SK-MEL-5 (cell line): ENCODE measurements at regions not wholly inside any gene's neighbourhood (a gene's known extent, or its start where the extent isn't known, plus 50 kb on each side); places are given as distances from the start of the nearest gene placed in this dataset.
"Not testable (repeated sequence)": the region's sequence is repeated elsewhere in the genome, so short reads cannot be mapped to it uniquely, and the experiment has no call there.

Source experiments
- DNase-seq: peaks from one replicate; pipeline ENCODE4 v3.0.0-alpha.2; 2016; ENCODE audit warnings: low read depth, low spot score
- in situ Hi-C: cut with HindIII; loops from 2 replicates; pipeline ENCODE4 v1.10.0; 2016; ENCODE audit warnings: low sequenced_read_pairs, high pct_unique_total_duplicates, low pct_unique_long_range_greater_than_20kb

DNA sequence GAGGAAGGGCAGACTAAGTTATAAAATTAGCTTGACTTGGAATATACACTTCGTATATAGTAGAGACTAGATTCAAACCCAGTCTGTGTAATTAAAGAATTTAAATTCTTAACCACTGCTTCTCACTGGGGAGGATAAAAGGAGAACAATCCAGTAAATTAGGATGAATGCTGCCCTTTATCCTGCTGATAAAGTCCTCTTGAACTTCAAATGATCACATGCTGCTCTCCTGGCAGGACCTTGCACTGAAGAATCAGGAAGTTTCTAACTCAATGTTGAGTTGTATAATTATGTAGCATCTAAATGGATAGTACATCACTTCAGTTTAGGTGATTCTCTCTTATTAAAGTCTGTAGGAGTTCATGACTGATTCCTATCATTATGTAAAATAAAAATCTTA lies 1179.7 kb downstream of the DSC3 start:
- in situ Hi-C loops: no loop called here

DNA sequence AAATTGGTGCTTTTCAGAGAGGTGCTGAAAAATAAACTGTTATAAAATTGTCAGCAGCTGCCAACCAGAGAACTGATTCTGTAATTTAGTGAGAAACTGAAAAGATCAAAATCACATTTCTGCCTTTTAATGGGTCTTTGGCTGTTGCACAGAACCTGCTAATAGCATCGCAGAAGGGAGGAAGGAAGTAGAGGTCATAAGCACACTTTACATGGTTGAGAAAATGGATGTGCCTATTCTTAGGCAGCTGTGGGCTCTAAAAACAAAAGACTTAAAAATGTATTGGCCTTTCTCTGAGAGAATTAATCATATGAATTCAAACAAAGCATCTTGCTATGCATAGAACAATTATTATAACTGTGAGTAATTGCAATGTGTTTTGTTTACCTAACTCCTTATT lies 1186.9 kb downstream of the DSC3 start:
- in situ Hi-C loops: no loop called here
- no peak for DNase-seq

More for the DNA sequence above, 1179.7 kb downstream of the DSC3 start:
- DNase-seq: peak; percentile 32

DNA sequence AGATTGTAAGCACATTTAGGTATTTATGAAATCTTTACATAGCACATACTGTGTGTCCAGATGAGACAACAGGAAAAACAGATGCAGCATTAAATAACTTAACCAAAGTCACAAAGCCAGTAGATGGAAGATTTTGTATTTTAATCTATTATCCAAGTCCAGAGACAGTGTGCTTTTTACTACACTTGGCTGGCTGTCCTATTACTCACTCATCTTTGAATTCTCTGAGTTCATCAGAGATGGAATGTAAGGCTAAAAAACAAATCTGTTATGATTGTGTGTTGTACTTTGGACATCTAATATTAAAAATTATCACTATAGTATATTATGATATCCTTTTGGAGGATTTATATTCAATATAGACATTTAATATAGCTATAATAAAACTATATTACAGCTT lies 1189.4 kb downstream of the DSC3 start:
- DNase-seq: no peak
- in situ Hi-C loops: no loop called here

DNA sequence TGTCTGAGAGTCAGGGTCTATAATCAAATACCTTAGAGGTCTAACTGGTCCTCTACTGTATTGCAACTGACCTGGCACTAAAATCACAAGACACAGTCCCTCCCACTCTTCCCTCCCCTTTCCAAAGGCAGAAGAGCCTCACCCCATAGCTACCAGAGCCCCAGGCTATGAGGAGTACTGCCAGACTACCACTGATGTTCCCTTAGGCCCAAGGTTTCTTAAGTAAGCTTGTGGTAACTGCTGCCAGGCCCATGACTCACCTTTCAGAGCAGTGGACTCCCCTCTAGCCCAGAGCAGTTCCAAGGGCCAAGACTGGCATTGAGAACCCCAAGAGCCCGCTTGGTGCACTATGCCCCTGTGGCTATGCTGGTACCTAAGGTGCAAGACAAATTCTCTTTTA lies 1193.4 kb downstream of the DSC3 start:
- DNase-seq: no peak
- in situ Hi-C loops: no loop called here

DNA sequence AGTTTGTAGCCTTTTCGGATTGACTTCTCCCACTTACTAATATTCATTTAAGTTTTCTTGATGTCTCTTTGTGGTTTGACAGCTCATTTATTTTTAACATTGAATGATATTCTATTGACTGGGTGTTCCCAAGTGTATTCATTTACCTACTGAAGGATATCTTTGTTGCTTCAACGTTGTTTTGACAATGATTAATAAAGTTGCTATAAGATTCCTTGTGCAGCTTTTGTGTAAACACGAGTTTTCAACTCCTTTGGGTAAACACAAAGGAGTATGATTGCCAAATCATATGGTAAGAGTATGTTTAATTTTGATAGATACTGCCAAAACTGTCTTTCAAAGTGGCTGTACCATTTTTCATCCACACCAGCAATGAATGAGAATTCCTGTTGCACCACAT lies 1200.9 kb downstream of the DSC3 start:
- no peak for DNase-seq
- in situ Hi-C loops: no loop called here

DNA sequence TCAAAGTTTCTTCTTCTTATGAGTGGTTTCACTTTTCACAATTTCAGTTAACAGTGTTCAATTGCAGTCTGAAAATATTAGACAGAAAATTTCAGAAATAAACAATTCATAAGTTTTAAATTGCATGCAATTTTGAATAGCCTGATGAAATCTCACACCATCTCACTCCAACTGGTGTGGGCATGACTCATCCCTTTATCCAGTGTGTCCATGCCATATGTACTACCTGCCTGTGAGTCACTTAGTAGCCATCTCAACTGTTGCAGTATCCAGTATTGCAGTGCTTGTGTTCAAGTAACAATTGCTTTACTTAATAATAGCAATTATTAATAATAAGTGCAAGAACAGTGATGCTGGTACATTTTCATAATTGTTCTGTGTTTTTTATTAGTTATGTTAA lies 1202.5 kb downstream of the DSC3 start:
- in situ Hi-C loops: no loop called here
- no peak for DNase-seq

DNA sequence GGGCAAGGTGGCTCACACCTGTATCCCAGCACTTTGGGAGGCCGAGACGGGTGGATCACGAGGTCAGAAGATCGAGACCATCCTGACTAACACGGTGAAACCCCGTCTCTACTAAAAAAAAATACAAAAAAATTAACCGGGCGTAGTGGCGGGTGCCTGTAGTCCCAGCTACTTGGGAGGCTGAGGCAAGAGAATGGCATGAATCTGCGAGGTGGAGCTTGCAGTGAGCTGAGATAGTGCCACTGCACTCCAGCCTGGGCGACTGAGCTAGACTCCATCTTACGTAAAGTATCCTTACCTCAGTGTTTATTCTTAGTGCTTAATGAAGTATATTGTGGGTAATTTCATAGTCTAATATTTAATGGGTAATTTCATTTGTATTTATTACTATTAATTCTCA lies 1203.6 kb downstream of the DSC3 start:
- in situ Hi-C loops, DNase-seq: not testable (repeated sequence)

DNA sequence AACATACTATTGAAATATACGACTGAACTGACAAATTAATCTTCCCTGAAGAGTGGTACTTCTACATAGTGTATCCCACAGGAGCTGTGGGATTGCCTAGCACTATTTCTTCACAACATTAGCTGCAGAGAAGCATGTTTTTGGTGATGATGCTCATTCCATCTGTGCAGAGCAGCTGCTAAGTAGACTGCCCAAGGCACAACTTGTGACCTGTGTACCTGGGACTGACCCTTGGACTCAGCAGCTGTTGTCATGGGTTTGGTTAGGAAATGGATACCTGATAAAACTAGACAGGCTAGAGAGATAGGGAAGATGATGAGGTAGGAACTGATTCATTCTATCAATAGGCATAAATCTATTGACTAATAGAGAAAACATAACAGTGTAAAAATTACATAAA lies 1204.0 kb downstream of the DSC3 start:
- no peak for DNase-seq
- in situ Hi-C loops: no loop called here

DNA sequence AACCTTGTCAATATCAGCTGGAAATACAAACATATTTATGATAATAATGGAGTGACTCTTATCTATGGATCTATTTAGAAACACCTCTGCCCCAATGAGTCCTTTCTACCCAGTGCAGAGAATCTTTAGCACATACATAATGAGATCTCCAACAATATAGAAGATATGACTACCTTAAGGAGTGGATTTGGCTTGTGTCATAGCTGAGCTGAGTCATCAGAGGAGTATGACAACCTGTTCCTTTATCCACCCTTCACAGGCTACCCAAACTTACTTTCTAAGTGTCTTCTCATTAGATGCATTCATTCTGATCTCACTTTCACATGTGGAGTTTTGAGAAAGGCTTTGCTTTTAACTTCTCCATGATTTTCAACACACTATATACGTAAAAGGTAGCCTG lies 1218.9 kb downstream of the DSC3 start:
- DNase-seq: no peak
- in situ Hi-C loops: no loop called here

DNA sequence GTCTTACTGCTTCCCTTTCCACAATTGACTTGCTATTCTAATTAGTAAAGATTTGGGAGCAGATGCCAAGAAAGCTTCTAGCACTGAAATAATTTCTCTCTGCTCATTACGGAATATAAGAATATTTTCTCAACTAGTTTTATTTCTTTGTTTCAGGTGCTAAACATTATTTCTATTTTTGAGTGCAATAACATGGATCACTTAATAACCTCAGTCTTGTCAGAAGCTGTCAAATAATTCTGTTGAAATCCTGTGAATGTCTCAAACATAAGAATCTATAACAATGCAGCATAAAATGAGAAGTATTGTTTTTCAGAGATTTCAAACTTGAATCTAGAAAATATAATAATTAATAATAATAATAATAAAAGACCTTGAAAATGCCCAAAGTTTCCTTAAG lies 1221.0 kb downstream of the DSC3 start:
- no peak for DNase-seq
- in situ Hi-C loops: no loop called here

DNA sequence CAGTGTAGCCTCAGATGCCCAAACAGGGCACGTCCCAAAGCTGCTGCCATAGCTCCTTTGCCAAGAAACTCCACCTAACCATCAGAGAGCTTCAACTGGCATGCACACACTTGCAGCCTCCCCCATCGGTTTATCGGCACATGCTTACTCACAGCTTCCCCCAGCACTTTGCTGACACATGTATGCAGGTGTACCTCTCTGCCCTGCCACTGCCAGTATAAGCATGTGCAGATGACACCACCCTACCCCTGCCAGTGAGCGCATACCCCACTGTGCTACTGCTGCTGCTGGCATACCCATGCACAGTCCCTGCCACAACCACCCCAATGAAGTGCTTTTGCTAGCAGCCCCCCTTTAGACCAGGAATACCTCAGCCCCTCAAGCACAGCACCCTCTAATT lies 1231.0 kb downstream of the DSC3 start:
- no peak for DNase-seq
- in situ Hi-C loops: no loop called here

DNA sequence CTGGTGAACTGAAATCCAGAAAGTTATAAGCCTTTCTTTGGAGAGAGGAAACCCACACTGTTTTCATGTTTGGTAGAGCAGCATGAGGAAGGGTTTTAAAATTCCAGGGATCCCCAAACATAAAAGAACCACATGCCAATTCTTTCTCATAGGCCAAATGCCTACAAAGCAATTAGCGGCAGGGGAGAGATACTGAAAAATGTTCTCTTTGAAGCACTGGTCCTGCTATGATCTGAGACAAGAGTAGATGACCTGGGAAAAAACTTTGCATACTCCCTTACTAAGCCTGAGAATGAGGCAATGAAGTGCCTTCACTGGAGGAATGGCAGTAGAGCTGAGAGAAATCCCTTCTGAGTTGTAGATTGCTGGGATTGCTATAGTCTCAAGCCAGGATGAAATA lies 1261.7 kb downstream of the DSC3 start:
- in situ Hi-C loops: no loop called here
- no peak for DNase-seq

DNA sequence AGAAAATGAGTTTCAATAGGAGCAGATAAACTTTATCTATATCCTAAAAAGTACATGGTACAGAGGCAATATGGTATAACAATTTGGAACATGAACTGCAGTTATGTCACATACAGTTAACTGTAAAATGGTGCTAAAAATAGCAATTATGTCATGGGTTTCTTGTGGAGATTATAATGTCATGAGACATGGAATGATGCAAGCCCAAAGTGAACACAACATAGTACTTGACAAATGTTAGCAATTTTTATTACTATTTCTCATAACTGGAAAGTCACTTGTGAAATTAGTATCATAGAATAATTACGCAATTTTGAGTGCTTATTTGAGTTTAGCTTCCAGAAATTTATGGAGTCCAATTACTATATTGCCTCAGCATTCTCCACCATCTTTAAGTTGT lies 1263.4 kb downstream of the DSC3 start:
- DNase-seq: no peak
- in situ Hi-C loops: no loop called here

DNA sequence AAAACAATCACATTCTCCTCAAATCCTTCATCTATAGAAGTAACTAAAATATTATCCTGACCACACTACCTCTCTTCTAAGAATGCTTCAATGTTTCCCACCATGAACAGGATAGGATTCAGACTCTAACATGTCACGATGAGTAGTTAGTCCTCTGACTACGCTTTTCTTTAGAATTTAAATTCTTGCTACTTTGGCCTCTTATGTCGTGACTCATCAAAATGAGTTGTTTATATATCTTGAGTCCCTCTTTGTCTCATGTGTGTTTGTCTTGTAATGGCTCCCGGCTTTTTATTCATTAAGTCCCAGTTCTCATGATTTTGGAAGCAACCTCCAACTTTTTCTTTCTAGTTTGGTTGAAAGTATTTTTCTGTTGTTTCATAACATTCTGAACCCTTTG lies 1289.2 kb downstream of the DSC3 start:
- DNase-seq: no peak
- in situ Hi-C loops: no loop called here

DNA sequence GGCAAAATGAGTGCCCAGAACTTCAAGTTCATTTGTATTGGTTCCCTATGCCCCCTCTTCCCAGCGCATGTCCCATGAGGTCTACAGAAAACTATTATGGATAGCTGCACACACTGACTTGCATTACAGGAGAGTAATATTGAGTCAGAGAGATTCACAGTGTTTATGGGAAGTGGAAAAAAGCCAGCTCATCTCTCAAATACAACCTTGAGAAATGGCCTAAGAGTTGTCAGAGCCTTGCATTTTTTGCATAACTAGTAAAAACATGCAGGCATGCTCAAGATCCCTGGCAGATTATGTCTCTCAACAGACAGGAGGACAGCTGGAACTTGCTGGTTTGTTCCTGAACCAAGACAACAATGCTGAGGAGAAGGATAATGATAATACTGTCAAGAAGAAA lies 1292.8 kb downstream of the DSC3 start:
- DNase-seq: no peak
- in situ Hi-C loops: no loop called here

DNA sequence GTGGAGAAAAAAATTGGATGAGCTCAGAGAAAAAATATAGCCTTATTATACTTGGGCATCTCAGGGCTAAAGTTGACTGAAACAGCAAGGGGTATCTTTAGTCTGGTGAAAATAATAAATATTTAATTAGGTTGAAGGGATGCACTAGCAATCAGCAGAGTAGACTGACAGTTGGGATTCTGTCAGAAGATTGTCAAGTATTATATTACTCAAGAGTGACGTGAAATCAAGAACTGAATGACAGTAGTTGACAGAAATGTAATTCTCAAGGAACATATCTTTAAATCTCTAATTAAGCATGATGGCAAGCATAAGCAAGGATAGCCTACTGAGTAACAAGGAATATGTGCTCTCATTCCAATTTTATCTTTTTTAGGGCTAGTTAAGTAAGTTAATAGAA lies 1301.1 kb downstream of the DSC3 start:
- DNase-seq: no peak

DNA sequence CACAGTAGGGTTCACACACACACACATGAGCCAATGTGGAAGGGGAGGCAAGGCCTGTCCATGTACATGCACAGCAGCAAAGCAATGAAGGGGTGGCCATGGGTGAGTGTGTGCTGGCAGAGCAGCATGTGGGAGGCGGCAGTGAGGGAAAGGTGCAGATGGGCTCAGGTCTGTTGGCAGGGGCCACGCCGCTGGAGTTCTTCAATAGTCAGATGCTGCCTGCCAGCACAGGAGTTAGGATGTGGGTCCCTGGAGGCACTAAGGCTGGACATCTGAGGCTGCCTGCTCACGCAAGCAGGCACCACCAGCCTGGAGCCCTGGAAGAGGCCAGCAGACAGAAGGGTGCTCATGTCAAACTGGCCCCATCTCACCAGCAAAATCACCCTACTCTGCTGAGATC lies 1304.9 kb downstream of the DSC3 start:
- no peak for DNase-seq
- in situ Hi-C loops: no loop called here

More for the DNA sequence above, 1301.1 kb downstream of the DSC3 start:
- in situ Hi-C loops: no loop called here

DNA sequence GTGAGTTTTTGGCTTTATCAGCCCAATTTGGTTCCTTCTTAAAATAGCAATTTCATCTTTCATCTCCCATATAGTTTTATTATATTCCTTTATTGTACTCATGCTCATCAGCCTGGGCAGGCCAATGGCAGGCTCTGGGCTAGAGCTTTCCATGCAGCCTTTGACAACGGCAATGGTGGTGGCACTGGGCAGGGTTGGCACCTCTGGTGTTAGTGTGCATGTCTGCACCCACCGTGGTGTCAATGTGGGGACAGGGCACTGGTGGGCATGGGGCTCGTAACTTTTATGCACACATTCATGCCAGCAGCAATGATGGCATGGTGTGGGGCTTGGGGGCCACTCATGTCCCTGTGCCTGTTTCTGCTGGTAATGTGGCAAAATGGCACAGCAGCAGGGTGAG lies 1305.4 kb downstream of the DSC3 start:
- DNase-seq: no peak
- in situ Hi-C loops: no loop called here

DNA sequence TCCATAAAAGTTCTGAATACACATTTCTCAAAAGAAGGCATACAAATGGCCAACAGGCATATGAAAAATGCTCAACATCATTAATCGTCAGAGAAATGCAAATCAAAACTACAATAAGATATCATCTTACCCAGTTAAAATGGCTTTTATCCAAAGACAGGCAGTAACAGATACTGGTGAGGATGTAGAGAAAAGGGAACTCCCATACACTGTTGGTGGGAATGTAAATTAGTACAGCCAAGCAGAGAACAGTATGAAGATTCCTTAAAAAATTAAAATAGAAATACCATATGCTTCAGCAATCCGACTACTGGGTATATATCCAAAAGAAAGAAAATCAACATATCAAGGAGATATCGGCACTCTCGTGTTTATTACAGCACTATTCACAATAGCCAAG lies 1312.5 kb downstream of the DSC3 start:
- in situ Hi-C loops: no loop called here
- DNase-seq: no peak

DNA sequence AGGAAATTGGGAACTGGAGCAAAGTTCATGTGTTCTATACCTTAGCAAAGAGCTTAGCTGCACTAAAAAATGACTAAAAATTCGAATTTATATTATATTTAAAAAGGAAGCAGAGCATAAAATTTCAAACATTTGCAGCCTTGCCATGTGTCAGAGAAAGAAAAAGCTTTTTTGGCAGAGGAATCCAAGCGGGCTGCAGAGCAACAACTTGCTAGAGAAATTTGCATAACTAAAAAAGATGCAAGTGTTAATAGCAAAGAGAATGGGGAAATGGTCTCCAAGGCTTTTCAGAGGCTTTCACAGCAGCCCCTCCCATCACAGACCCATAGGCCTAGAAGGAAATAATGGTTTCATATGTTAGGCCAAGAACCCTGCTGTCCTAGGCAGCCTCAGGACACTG lies 1315.9 kb downstream of the DSC3 start:
- DNase-seq: no peak
- in situ Hi-C loops: no loop called here
